ENCODE measurements at regions not wholly inside any gene's neighbourhood (a gene's known extent, or its start where the extent isn't known, plus 50 kb on each side); places are given as distances from the start of the nearest gene placed in this dataset.

DNA sequence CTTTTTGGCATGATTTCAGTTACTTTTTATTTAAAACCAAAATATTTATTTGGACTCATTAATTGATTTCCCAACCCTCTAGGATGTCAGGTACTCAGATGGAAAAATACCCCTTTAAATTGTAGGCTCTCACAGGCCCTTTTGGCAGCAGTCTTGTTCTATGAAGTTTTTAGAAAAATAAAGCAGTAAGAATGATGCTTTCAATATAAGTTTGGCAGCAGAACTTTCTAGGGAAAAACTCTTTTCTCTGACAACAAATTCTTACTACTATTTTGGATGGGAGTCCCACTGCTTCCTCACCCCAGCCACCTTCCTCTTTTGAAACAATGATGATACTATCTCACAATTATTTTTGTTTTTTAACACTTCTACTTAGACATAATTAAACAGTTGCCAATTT, 581.6 kb upstream of the SGCG start:
- H3K4me1 ChIP-seq (ENCODE audit: insufficient read depth, low read length, severe bottlenecking) = no peaks in the 10 kb centered on the region

DNA sequence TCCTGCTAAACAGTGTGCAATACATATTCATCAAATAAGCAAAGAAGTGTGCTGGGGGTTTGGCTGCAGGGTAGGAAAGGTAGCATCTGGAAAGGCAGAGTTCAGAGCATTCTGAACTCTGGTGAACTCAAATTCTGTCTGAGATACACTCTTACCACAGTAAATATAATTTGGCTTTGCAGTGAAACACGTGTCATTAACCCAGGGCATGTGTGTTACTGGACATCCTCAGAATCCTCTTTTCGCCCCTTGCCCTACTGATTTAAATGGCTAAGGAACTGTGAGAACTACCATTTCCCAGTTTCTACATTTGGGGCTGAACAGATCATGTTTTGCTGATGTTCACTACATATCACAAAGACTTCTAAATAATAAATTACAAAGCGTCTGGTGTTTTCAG, 562.8 kb upstream of the SGCG start:
- TF ChIP-seq EZH2 (IDR thresholded peaks at IDR 0.05; ENCODE audit: borderline replicate concordance, low read length) = no peak
- TF ChIP-seq, protein P1, sequence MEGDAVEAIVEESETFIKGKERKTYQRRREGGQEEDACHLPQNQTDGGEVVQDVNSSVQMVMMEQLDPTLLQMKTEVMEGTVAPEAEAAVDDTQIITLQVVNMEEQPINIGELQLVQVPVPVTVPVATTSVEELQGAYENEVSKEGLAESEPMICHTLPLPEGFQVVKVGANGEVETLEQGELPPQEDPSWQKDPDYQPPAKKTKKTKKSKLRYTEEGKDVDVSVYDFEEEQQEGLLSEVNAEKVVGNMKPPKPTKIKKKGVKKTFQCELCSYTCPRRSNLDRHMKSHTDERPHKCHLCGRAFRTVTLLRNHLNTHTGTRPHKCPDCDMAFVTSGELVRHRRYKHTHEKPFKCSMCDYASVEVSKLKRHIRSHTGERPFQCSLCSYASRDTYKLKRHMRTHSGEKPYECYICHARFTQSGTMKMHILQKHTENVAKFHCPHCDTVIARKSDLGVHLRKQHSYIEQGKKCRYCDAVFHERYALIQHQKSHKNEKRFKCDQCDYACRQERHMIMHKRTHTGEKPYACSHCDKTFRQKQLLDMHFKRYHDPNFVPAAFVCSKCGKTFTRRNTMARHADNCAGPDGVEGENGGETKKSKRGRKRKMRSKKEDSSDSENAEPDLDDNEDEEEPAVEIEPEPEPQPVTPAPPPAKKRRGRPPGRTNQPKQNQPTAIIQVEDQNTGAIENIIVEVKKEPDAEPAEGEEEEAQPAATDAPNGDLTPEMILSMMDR (IDR thresholded peaks at IDR 0.05; ENCODE audit: low read length) = no peak
- Histone ChIP-seq H4K20me1 (ENCODE audit: insufficient read depth, low read length) (no peaks in the 10 kb centered on the region), H2AFZ (ENCODE audit: low read length) (no peak overlapping the region)

More for the DNA sequence above, 581.6 kb upstream of the SGCG start:
- Histone ChIP-seq H3K9me2 (ENCODE audit: low read depth, low read length) (no peaks in the 10 kb centered on the region), H3K36me3 (ENCODE audit: insufficient read depth, low read length) (no peaks in the 10 kb centered on the region), H2AFZ (ENCODE audit: low read length) (no peak overlapping the region), H3K9me3 (ENCODE audit: low read length) (no peaks in the 10 kb centered on the region), H3K9ac (ENCODE audit: low read length) (no peak overlapping the region), H3K27ac (ENCODE audit: low read depth, low read length, poor library complexity, severe bottlenecking) (no peak overlapping the region), H3K79me2 (ENCODE audit: insufficient read depth, low read length) (no peaks in the 10 kb centered on the region), H3K4me2 (ENCODE audit: low read length) (no peak overlapping the region), H3K27me3 (ENCODE audit: insufficient read depth, low read length) (no peaks in the 10 kb centered on the region), H4K20me1 (ENCODE audit: insufficient read depth, low read length) (no peaks in the 10 kb centered on the region), H3K4me3 (ENCODE audit: low read depth, low read length, poor library complexity, severe bottlenecking) (no peak overlapping the region), H3F3A (ENCODE audit: insufficient read depth, low read length) (no peaks in the 10 kb centered on the region)
- TF ChIP-seq, protein P1 (IDR thresholded peaks at IDR 0.05; ENCODE audit: low read length) = no peak
- TF ChIP-seq EZH2 (IDR thresholded peaks at IDR 0.05; ENCODE audit: borderline replicate concordance, low read length) = no peak

DNA sequence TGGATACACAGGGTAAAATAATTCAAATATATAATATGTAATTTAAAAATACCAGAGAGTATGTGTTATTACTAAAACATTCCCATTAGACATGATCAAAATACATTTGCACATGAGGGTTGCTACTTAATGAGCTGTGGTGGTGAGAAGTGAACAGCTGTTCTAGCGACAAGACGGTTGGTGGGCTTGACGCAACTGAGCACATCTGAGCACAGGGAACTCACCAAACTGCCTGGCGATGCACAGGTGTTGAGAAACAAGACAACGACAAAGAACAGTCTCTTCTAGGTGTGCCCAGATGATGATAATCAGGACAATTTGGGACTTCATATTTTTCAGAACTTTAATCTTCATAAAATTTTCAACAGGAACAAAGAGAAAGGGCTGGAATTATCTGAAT, 555.1 kb upstream of the SGCG start:
- Histone ChIP-seq H3K27me3 (ENCODE audit: insufficient read depth, low read length) (no peaks in the 10 kb centered on the region), H4K20me1 (ENCODE audit: insufficient read depth, low read length) (no peaks in the 10 kb centered on the region), H3F3A (ENCODE audit: insufficient read depth, low read length) (no peaks in the 10 kb centered on the region), H3K4me1 (ENCODE audit: insufficient read depth, low read length, severe bottlenecking) (no peaks in the 10 kb centered on the region), H3K4me3 (ENCODE audit: low read depth, low read length, poor library complexity, severe bottlenecking) (no peak overlapping the region), H3K9me3 (ENCODE audit: low read length) (no peaks in the 10 kb centered on the region), H3K9ac (ENCODE audit: low read length) (no peak overlapping the region), H3K4me2 (ENCODE audit: low read length) (no peak overlapping the region), H3K36me3 (ENCODE audit: insufficient read depth, low read length) (no peaks in the 10 kb centered on the region), H3K9me2 (ENCODE audit: low read depth, low read length) (no peaks in the 10 kb centered on the region), H3K27ac (ENCODE audit: low read depth, low read length, poor library complexity, severe bottlenecking) (no peak overlapping the region), H3K79me2 (ENCODE audit: insufficient read depth, low read length) (no peaks in the 10 kb centered on the region), H2AFZ (ENCODE audit: low read length) (no peak overlapping the region)
- TF ChIP-seq EZH2 (IDR thresholded peaks at IDR 0.05; ENCODE audit: borderline replicate concordance, low read length) = no peak
- TF ChIP-seq, protein P1 (IDR thresholded peaks at IDR 0.05; ENCODE audit: low read length) = no peak

More for the DNA sequence above, 562.8 kb upstream of the SGCG start:
- Histone ChIP-seq H3K9ac (ENCODE audit: low read length) (no peak overlapping the region), H3K4me2 (ENCODE audit: low read length) (no peak overlapping the region), H3K9me2 (ENCODE audit: low read depth, low read length) (no peaks in the 10 kb centered on the region), H3K4me1 (ENCODE audit: insufficient read depth, low read length, severe bottlenecking) (no peaks in the 10 kb centered on the region), H3K9me3 (ENCODE audit: low read length) (no peaks in the 10 kb centered on the region), H3K36me3 (ENCODE audit: insufficient read depth, low read length) (no peaks in the 10 kb centered on the region), H3K79me2 (ENCODE audit: insufficient read depth, low read length) (no peaks in the 10 kb centered on the region), H3K27me3 (ENCODE audit: insufficient read depth, low read length) (no peaks in the 10 kb centered on the region), H3K27ac (ENCODE audit: low read depth, low read length, poor library complexity, severe bottlenecking) (no peak overlapping the region), H3K4me3 (ENCODE audit: low read depth, low read length, poor library complexity, severe bottlenecking) (no peak overlapping the region), H3F3A (ENCODE audit: insufficient read depth, low read length) (no peaks in the 10 kb centered on the region)
